Hematopoietic multipotent progenitor cell treated with erythropoietin and hydrocortisone succinate and interleukin-3 and kit ligand, for 17 days (in vitro differentiated cells): ENCODE measurements at regions not wholly inside any gene's neighbourhood (a gene's known extent, or its start where the extent isn't known, plus 50 kb on each side); places are given as distances from the start of the nearest gene placed in this dataset.
"Not testable (repeated sequence)": the region's sequence is repeated elsewhere in the genome, so short reads cannot be mapped to it uniquely, and the experiment has no call there.

Source experiments
- DNase-seq: peaks from one replicate; pipeline ENCODE4 v3.0.0-alpha.2; 2015; ENCODE audit warnings: low spot score

- DNase-seq = not testable (repeated sequence)
Observed at GRCh38 chr9:66046992-66047391, 310.0 kb downstream of the FOXD4L4 start.

- DNase-seq = not testable (repeated sequence)
Observed at GRCh38 chr9:66049721-66050120, 312.8 kb downstream of the FOXD4L4 start.

GRCh38 chr9:66054705-66055104 lies 317.8 kb downstream of the FOXD4L4 start:
- not testable (repeated sequence) for DNase-seq

GRCh38 chr9:66060681-66061080 lies 323.7 kb downstream of the FOXD4L4 start:
- not testable (repeated sequence) for DNase-seq

- not testable (repeated sequence) for DNase-seq
Observed at GRCh38 chr9:66063822-66064221, 326.9 kb downstream of the FOXD4L4 start.

- DNase-seq = not testable (repeated sequence)
Observed at GRCh38 chr9:66065735-66066134, 328.8 kb downstream of the FOXD4L4 start.

GRCh38 chr9:66067231-66067630 lies 330.3 kb downstream of the FOXD4L4 start:
- peak; percentile 0 for DNase-seq

- peak; percentile 3 for DNase-seq
Observed at GRCh38 chr9:66068451-66068989, 331.6 kb downstream of the FOXD4L4 start.

GRCh38 chr9:66069025-66069424 lies 332.1 kb downstream of the FOXD4L4 start:
- DNase-seq = not testable (repeated sequence)

GRCh38 chr9:66073111-66073510 lies 336.2 kb downstream of the FOXD4L4 start:
- not testable (repeated sequence) for DNase-seq

GRCh38 chr9:66082811-66083210 lies 345.9 kb downstream of the FOXD4L4 start:
- not testable (repeated sequence) for DNase-seq
